Prostate gland (tissue), 2 donors: ENCODE measurements at regions not wholly inside any gene's neighbourhood (a gene's known extent, or its start where the extent isn't known, plus 50 kb on each side); places are given as distances from the start of the nearest gene placed in this dataset.
"Not testable (repeated sequence)": the region's sequence is repeated elsewhere in the genome, so short reads cannot be mapped to it uniquely, and the experiment has no call there.

Experiments used
- POLR2A ChIP-seq: fragments of 450-650 bp; IDR thresholded peaks from one replicate; pipeline ENCODE4 v1.6.1; 2016; ENCODE audit warnings: antibody characterized with exemption, mild to moderate bottlenecking
- POLR2AphosphoS5 ChIP-seq: sonication (generic); formaldehyde crosslinking; IDR thresholded peaks from one replicate; pipeline ENCODE4 v1.6.1; 2017; ENCODE audit warnings: antibody characterized with exemption
- TF ChIP-seq, protein P1 (sequence below), 4 experiments: fragments of 200-600 bp in 2 of 4; fragments of 450-650 bp in 2 of 4; sonication (generic) in 2 of 4; IDR thresholded peaks; 1 replicate in 3 of 4; 2 replicates in 1 of 4; pipeline ENCODE4 v1.5.1; 2016 to 2019; ENCODE audit warnings: antibody characterized with exemption in 4 of 4, mild to moderate bottlenecking in 2 of 4, moderate library complexity in 2 of 4

DNA sequence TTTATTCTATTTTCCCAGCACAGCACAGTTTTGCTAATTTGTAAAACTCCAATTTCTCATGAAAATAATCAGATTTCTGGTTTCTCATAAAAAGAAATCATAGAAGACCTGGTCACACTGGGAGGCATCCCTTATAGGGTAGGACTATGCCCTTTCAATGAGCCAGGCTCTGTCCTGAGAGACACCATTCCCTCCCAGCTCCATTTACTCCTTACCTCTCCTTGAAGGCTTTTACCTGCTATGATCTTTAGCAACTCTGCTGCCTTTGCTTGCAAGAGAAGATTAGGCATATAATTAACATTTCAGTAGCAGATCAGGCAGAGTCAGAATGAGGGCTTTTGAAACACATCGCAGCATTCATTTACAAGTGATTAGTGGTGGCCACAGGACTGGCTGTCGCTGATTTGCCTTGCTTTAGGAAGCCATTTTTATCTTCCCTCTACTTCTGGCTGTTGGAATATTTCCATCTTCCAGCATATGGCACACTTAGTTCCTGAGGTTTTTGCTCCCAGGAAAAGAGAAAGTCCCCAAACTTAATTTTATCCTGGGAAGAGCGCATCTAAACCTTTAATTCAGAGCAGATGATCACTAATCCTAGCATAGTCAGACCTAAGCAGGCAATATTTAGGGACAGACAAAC, 196.9 kb downstream of the SPATA31A1 start:
- TF ChIP-seq, protein P1, sequence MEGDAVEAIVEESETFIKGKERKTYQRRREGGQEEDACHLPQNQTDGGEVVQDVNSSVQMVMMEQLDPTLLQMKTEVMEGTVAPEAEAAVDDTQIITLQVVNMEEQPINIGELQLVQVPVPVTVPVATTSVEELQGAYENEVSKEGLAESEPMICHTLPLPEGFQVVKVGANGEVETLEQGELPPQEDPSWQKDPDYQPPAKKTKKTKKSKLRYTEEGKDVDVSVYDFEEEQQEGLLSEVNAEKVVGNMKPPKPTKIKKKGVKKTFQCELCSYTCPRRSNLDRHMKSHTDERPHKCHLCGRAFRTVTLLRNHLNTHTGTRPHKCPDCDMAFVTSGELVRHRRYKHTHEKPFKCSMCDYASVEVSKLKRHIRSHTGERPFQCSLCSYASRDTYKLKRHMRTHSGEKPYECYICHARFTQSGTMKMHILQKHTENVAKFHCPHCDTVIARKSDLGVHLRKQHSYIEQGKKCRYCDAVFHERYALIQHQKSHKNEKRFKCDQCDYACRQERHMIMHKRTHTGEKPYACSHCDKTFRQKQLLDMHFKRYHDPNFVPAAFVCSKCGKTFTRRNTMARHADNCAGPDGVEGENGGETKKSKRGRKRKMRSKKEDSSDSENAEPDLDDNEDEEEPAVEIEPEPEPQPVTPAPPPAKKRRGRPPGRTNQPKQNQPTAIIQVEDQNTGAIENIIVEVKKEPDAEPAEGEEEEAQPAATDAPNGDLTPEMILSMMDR (IDR thresholded peaks at IDR 0.05) = not testable (repeated sequence)
- not testable (repeated sequence) for TF ChIP-seq POLR2A, POLR2AphosphoS5
